MV-4-11 (cell line): ENCODE measurements at regions not wholly inside any gene's neighbourhood (a gene's known extent, or its start where the extent isn't known, plus 50 kb on each side); places are given as distances from the start of the nearest gene placed in this dataset.

Experiments
- DNase-seq: peaks from one replicate; lab custom pipeline; 2025; lab: John Stamatoyannopoulos, UW

GRCh38 chr22:49567899-49568750, 259.5 kb downstream of the BRD1 start:
- DNase-seq, result no peak

- DNase-seq, result no peak
These were observed 261.0 kb downstream of the BRD1 start for GRCh38 chr22:49566693-49567092.

- no peak for DNase-seq
These were observed 261.5 kb downstream of the BRD1 start for GRCh38 chr22:49566141-49566541.

- no peak for DNase-seq
These were observed 262.2 kb downstream of the BRD1 start for GRCh38 chr22:49565516-49565855.

- DNase-seq, result no peak
These were observed 262.8 kb downstream of the BRD1 start for GRCh38 chr22:49564666-49565515.

- DNase-seq, result no peak
These were observed 263.6 kb downstream of the BRD1 start for GRCh38 chr22:49564054-49564453.

- no peak for DNase-seq
These were observed 264.9 kb downstream of the BRD1 start for GRCh38 chr22:49562685-49563249.

- peak; percentile 76 for DNase-seq
These were observed 265.7 kb downstream of the BRD1 start for GRCh38 chr22:49561976-49562375.

GRCh38 chr22:49561338-49561737, 266.3 kb downstream of the BRD1 start:
- DNase-seq, result no peak

GRCh38 chr22:49555526-49555925, 272.1 kb downstream of the BRD1 start:
- no peak for DNase-seq

- no peak for DNase-seq
These were observed 272.9 kb downstream of the BRD1 start for GRCh38 chr22:49554741-49555140.

GRCh38 chr22:49554296-49554625, 273.4 kb downstream of the BRD1 start:
- no peak for DNase-seq

GRCh38 chr22:49553518-49554295, 274.0 kb downstream of the BRD1 start:
- no peak for DNase-seq

GRCh38 chr22:49553076-49553475, 274.6 kb downstream of the BRD1 start:
- DNase-seq, result no peak

- DNase-seq, result no peak
These were observed 275.6 kb downstream of the BRD1 start for GRCh38 chr22:49551897-49552614.

- DNase-seq, result no peak
These were observed 276.2 kb downstream of the BRD1 start for GRCh38 chr22:49551446-49551845.

GRCh38 chr22:49550766-49551362, 276.8 kb downstream of the BRD1 start:
- peak; percentile 31 for DNase-seq

- DNase-seq, result no peak
These were observed 277.6 kb downstream of the BRD1 start for GRCh38 chr22:49550141-49550430.

GRCh38 chr22:49549256-49550140, 278.2 kb downstream of the BRD1 start:
- no peak for DNase-seq
